Spleen (tissue), 7 donors: ENCODE measurements at regions not wholly inside any gene's neighbourhood (a gene's known extent, or its start where the extent isn't known, plus 50 kb on each side); places are given as distances from the start of the nearest gene placed in this dataset.

Experiments used
- CTCF ChIP-seq, 11 experiments: fragments of 200-600 bp in 7 of 11; fragments of 450-650 bp in 4 of 11; sonication (generic) in 4 of 11; IDR thresholded peaks in 8 of 11; conservative IDR thresholded peaks in 3 of 11; 1 replicate in 7 of 11; 2 replicates in 4 of 11; pipeline versions ENCODE4 v1.4.0 to v1.8.0; 2016 to 2021; ENCODE audit warnings: antibody characterized with exemption in 11 of 11, inconsistent platforms in 4 of 11, mild to moderate bottlenecking in 1 of 11
- POLR2AphosphoS5 ChIP-seq, 3 donors: sonication (generic); formaldehyde crosslinking; IDR thresholded peaks; one replicate each; pipeline ENCODE4 v1.5.1; 2017; ENCODE audit warnings: antibody characterized with exemption in 3 of 3
- donor health status: DM: no; HTN: no; CAD: no; lungs with moderate emphysema.
- donor health status: DM: no; HTN: no; CAD: no.
- donor health status: DM: no; HTN: no; CAD: no.

- no peak for TF ChIP-seq POLR2AphosphoS5 (IDR thresholded peaks at IDR 0.05)
- TF ChIP-seq CTCF (IDR thresholded peaks at IDR 0.05 in 8 of 11, conservative IDR thresholded peaks at IDR 0.05 in 3 of 11) = no peak
These were observed 128.9 kb upstream of the RIOK3 start for GRCh38 chr18:23324056-23324811.
